GM18511 (cell line): ENCODE measurements at regions not wholly inside any gene's neighbourhood (a gene's known extent, or its start where the extent isn't known, plus 50 kb on each side); places are given as distances from the start of the nearest gene placed in this dataset.
"Not testable (repeated sequence)": the region's sequence is repeated elsewhere in the genome, so short reads cannot be mapped to it uniquely, and the experiment has no call there.

Experiments used
- ATAC-seq: cut with Tn5 transposase; IDR thresholded peaks from one replicate; pipeline ENCODE4 v1.9.1; 2021; ENCODE audit warnings: mild to moderate bottlenecking, moderate library complexity; ENCODE audit not compliant: unreplicated experiment

DNA sequence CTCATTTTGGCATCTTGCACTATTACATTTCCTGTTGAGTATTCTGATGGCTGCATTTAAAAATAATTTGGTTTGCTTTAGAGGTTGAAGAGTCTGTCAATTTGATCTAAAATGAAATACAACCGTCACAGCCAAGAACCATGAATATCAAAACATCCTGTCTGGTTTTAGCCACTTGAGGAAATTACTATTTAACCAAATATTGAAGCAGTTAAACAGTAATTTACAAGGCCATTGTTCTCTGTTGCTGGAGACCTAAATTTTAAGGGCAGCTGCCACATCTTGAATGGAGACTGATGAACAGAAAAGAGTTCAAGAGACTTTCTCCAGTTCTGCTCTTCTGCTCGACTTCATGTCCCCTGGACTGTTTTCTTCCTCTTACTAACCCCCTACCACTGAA lies 549.4 kb downstream of the LRRC70 start:
- ATAC-seq = no peak

DNA sequence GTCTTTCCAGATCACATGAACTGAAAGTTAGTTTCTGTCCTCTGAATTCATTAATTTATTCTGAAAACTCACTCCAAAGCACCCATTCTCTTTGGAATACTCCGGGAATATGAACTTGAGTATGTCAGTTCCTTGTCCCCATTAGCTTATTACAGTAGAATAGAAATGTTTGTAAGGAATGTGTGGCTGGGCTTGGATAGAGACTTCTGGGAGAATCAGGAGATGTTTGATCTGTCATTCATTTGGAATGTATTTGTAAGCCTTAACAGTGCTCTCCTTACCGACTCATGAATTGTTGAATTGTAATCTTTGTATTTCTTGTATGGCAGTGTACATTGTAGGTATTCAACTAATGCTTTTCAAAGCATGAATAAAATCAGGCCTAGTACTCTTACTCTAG lies 548.4 kb downstream of the LRRC70 start:
- no peak for ATAC-seq

DNA sequence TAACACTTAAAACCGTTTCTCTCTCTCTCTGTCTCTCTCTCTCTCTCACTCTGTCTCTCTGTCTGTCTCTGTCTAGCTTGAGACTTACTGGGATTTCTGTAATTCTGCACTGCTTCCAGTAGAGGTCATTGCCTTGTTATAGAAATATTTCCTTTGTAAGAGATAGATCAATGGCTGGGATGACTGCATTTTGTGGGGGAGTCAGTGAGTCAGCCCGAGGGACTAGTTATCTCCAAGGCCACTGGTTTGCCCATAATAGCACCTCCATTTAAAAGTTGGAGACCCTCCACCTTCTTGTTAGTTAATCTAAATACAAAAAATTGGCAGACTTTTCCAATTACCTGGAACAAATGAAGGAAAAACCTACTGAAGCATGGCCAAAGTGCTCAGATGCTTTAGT lies 547.2 kb downstream of the LRRC70 start:
- ATAC-seq = peak; percentile 80

DNA sequence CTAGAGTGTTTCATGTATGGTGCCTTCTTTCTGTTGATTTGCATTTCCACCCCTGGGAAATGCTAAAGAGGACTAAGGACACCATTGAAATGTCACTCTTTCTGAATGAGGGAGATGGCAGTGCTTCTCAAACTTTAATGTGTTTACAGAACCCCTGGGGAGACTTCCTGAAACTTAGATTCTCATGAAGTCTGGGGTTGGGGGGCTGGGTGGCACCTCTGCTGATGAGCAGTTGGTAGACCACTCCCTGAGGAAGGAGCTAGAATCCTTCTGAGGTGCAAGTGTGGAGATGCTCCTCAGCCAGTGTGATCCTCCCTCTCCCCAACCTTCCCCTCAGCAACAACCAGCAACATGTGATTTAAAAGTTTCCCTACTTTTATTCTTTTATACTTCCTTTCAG lies 546.8 kb downstream of the LRRC70 start:
- no peak for ATAC-seq

DNA sequence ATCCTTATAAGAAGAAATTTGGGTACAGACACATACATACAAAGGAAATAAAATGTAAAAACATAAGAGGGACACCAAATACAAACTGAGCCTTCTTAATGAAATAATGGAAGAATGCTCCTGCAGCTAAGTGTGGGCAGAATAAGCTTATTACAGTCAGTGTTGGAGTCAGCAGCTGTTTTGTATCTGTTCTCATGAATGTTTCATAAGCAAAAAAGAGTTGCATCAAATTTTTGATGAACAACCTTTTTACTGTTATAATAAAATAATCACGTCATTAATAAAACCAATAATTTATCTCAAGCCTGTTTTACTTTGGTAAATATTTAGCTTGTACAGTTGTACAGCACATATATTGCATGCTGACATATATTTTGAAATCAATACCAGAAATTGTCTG lies 545.6 kb downstream of the LRRC70 start:
- ATAC-seq = no peak

DNA sequence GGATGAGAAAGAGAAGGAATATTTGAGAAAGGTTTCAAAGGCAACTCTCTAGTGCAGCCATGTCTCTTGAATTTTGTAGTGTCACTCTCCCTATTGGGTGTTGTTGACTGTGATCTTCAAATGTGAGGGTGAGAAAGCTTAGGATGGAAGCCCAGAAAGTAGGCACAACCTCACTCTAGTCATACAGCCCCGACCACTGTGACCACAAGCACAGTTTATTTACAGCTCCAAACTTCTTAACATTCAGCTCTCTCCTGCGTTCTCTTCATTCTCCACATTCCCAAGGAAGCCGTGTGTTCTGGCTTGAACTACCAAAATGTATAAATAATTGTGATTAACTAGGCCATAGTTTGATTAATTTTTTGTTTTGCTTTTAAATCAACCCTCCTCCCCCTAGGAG lies 542.9 kb downstream of the LRRC70 start:
- no peak for ATAC-seq

DNA sequence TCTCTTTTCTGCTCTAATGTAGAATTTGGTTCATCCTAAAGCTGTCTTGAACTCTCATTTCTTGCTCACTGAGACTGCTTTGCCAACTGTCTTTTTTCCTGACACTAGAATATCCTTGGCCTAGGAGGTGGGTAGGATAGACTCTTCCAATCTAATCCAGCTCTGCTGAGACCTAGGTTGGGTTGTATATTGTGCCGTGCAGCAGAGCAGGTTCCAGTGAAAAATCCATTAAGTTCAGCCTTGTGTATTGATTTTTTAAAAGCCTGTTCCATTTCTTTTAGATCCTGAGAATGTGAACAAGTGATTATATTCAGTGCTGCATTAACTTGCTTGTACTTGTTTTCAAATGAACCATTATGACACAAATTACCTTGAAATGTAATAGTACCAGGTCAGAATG lies 539.6 kb downstream of the LRRC70 start:
- no peak for ATAC-seq

DNA sequence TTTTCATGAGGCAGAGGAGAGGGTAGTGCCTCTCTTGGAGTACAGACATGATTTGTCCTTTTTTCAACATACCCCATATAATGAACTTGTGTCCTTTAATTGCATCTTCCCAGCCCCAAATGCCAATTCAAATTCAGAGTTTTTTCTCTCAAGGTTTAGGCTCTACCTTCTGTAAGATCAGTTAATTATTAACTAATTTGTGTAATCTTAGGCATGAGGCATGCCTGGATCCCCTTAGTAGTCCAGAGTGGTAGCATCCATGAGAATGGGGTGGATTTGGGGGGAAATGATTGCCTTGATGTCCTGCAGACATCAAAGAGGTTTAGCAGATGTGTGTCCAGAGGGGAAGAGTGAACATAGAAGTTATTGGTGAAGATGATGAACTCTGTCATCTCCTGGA lies 533.3 kb downstream of the LRRC70 start:
- ATAC-seq = no peak

DNA sequence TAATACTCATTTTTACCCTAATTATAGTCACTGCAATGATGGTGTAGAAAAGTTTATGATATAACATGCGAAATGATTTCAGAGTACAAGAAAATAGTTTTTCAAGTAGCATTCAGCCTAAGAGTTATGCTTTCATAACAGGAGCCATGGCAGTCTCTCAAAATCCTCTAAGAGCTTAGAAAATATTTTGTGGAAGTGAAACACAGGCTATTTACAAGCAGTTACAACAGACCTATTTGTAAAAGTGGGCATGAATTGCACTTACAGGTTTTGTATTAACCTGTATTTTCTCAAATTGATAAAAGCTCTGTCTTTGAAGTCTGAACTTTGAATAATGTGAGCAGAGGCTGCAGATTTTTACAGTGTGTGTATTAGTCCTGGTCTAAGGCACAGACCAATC lies 523.3 kb downstream of the LRRC70 start:
- ATAC-seq = no peak

DNA sequence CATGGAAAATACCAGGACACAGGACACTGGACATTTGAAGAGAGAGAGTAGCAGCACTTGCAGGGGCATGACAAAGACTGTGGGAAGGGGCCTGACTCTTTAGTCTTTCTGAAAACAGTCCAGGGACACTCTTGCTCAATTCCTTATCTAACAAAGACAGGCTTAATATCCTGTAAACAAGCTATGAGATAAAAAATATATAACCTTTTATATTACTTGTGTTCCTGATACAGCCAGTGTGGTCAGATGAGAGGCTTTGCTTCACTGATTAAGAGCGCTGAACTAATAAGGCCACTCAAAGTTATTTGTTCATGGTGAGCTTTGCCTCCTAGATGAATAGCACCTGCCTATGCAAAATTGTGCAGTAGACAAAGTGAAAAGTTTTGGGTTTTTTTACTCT lies 518.7 kb downstream of the LRRC70 start:
- no peak for ATAC-seq

DNA sequence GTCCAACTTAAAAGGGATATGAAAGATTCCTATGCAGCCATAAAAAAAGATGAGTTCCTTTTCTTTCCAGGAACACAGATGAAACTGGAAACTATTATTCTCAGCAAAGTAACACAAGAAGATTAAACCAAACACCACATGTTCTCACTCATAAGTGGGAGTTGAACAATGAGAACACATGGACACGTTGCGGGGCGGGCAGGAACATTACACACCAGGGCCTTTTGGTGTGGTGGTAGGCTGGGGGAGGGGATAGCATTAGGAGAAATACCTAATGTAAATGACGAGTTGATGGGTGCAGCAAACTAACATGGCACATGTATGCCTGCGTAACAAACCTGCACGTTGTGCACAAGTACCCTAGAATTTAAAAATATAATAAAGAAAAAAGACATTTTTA lies 516.1 kb downstream of the LRRC70 start:
- ATAC-seq = no peak

DNA sequence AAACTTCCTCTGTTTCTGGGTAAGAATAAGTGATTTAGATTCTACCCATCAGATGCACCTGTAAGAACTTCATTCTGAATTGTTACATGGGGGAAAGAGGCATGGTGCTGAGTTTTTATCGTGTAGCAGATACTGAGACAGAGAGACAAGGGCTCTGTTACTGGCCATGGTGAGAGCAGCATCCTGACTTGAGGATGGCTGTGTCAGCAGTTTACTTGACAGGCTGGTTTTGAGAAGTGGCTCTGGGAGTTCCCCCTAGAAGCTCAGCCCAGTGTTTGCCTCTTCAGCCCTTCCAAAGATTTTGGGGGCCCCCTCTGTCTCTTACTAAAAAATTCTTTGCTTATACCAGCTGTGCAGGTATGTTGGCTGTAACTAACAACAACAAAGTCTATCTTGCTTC lies 510.5 kb downstream of the LRRC70 start:
- ATAC-seq = no peak

DNA sequence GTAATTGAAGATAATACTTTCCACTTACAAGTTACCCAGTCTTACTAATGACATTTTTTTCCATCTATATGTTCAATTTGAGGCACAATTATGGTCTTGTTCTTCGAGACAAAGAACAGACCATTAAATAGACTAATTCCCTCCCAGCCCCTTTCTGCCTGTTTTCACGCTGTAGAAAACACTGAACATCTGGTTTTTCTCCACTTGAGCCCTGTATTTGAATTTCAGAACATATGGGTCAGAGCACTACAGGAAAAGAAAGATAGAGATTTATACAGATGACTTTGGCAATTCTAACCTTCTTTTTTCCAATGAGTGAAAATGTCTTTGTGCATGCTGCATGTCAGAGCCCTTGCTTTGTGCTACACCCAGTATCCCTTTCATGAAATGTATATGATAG lies 506.9 kb downstream of the LRRC70 start:
- ATAC-seq = no peak

DNA sequence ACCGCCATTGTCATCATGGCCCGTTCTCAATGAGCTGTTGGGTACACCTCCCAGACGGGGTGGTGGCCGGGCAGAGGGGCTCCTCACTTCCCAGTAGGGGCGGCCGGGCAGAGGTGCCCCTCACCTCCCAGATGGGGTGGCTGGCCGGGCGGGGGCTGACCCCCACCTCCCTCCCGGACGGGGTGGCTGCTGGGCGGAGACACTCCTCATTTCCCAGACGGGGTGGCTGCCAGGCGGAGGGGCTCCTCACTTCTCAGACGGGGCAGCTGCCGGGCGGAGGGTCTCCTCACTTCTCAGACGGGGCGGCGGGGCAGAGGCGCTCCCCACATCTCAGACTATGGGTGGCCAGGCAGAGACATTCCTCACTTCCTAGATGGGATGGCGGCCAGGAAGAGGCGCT lies 505.1 kb downstream of the LRRC70 start:
- not testable (repeated sequence) for ATAC-seq

DNA sequence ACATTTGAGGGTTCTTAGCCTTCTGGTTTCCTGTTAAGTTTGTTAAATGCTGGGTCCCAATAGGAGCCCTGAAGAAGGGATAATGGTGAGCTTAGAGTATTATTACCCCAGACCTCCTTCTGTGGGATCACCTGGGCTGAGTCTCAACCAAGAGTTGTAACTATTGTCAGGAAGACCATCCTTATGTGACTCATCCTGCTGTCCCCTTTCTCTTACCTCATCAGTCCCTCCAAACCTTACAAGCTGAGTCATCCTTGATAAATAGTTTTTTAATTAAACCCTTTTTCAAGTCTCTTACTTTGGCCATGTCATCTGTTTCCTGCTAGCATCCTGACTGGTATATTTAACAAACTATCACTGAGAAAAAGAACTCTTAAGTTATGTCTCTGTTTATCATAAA lies 502.8 kb downstream of the LRRC70 start:
- ATAC-seq = no peak

DNA sequence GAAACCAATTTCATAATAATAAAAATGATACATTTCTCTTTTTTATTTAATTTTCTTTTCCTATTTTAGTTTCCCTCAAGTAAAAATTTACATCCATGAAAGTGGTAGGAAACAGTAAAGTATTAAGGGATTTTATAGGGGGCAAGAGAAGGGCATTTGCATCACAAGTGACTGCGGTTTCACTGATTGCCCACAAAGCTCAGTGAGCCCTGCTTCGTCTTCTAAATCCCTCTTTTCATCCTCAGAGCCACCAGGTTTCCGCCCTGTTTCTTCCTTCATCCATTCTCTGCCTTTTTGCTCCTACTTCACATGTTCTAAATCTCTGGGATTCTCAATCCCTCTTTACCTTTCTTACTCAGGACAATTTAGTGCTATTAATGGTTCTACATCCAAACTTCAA lies 491.4 kb downstream of the LRRC70 start:
- no peak for ATAC-seq

DNA sequence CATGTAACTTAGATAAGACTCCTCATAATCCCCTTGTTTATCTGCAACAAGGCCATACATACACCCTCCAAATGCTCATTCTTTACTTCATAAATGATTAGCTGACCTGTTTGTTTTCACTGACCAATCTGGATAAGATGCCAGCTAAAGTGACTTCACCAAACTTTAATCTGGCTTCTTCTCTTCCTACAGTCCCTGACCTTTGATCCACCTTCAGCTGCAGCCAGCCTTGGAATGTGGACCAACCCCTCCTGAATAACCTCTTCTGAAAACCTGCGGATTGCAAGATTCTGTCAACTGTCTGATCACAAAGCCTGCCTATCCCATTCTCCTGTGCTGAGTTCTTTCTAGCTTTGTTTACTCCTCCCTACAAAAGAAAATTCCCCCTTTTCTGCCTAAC lies 476.8 kb downstream of the LRRC70 start:
- no peak for ATAC-seq

DNA sequence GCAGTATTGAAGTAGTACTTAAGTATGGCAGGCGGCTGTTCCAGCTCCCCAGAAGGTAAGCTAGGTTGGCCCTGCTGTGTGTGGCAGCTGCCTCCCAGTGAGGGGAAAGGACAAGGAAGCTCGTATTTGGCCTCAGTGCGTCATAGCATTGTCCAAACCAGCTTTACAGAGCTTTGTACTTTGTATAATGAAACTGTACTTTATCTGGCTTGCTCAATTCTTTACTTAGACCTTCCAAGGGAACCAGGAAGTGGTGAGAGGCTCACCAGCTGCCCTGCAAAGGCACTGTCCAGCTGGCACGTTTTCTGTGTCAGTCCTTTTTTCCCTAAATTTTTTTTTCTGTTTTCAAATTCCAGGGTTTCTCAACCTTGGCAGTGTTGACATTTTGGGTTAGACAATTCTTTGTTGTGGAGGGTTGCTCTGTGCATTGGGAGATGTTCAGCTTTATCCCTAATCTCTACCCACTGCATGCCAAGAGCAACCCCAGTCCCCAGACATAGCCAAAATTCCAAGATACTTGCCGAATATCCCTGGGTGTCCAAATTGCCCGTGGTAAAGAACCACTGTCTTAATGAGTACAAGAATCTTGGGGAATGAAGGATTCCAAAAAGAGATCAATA lies 474.5 kb downstream of the LRRC70 start:
- peak; percentile 62 for ATAC-seq

DNA sequence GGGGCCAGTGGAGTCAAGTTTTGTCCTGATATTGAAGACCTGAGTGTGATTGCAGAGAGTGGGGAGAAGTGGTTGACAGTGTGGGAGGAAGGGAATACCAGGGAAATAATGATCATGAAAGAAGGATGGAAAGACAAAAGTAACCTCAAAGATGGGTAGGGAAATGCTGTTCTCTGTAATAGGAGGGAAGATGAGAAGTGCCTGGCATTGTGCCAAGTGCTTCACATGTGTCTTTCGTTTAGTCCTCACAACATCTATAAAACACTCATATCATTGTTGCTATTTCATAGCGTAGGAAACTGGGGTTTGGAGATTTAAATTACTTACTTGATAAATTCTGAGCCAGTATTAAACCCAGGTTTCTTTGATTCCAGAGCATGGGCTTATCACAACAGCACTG lies 472.3 kb downstream of the LRRC70 start:
- no peak for ATAC-seq

DNA sequence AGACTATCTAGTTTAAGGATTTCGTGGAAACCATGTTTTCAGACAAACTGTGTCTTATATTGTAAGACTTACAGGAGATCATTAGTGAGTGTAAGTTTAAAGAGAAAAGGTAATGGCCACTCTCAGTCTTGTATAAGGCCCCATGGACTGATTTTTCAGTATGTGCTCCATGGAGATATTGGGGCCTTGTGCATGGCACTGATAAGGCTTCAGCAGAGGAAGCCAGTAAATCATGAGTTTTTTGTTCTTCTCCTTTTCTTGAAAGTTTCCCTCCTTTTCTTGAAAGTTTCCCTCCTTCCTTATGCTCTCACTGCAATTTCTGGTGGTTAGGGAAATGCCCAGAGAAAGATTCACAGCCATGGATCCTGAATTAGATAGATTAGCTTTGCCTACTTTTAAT lies 471.3 kb downstream of the LRRC70 start:
- ATAC-seq = no peak

DNA sequence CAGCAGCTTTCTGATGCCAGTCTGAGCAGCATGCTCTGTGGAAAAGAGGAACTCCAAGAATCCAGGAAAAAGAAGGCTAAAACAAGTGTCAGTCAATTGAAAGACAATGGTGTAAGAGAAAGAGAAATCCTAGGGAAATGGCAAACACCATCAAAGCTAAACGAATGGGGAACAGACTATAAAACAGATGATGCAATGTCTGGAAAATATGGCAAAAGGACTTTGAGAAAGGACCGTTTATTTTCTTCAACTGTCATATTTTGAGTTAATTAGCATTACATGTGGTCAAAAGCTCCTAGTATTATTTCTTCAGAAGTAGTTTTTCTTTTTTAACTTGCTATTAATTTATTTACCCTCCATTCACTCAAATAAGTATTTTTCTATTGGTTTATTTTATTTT lies 465.2 kb downstream of the LRRC70 start:
- no peak for ATAC-seq

DNA sequence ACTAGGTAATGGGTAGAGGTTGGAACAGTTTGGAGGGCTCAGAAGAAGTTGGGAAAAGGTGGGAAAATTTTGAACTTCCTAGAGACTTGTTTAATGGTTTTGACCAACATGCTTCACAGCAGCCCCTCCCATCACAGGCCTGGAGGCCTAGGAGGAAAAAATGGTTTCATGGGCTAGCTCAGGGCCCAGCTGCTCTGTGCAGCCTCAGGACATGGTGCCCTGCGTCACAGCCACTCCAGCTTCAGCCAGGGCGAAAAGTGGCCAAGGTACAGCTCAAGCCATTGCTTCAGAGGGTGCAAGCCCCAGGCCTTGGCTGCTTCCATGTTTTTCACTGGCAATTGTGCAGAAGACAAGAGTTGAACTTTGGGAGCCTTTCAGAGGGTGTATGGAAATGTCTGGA lies 453.7 kb downstream of the LRRC70 start:
- ATAC-seq = no peak

DNA sequence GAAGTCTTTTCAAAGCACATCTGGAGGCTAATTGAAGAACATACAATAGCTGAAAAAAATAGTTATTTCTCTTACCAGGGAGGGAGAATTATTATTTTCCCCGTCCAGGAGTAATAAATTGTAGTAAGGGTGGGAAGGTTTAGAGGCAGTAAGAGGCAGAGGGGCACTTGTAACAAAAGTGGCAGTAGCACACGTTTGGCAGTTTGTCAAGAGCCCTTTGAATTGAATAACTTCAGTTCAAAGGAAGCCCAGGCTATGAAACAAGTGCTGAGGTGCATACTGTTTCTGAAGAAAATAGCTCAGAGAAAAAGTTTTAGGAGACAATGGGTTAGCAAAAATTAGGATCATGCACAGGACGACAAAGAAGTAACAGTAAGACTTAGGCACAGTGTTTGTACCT lies 451.3 kb downstream of the LRRC70 start:
- no peak for ATAC-seq

DNA sequence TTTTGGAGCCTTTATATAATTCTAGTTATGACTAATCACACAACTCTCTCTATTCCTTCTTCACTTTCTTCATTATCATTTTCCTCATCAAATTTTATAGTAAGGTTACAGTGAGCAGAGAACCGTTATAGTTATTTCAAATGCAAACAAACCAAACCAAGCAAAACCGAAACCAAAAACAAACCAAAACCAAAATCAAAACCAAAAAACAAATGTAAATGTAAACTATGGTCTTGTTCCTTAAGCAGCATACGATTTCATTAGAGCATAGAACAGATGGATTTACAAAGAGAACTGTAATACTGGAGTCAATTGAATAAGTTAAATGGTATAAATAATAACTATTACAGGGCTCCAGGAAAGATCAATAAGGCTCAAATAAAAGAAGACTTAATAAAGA lies 447.1 kb downstream of the LRRC70 start:
- ATAC-seq = no peak
